NCI-H510A (cell line): ENCODE measurements at regions not wholly inside any gene's neighbourhood (a gene's known extent, or its start where the extent isn't known, plus 50 kb on each side); places are given as distances from the start of the nearest gene placed in this dataset.

Source experiments
- DNase-seq: peaks from one replicate; lab custom pipeline; 2025; lab: John Stamatoyannopoulos, UW

- no peak for DNase-seq
Observed at GRCh38 chr21:24894324-24894723, 713.0 kb downstream of the MRPL39 start.

GRCh38 chr21:24890021-24890420 lies 717.3 kb downstream of the MRPL39 start:
- no peak for DNase-seq

GRCh38 chr21:24881506-24881905 lies 725.8 kb downstream of the MRPL39 start:
- no peak for DNase-seq

- no peak for DNase-seq
Observed at GRCh38 chr21:24870633-24871032, 736.6 kb downstream of the MRPL39 start.

GRCh38 chr21:24869862-24870261 lies 737.4 kb downstream of the MRPL39 start:
- DNase-seq: no peak

- DNase-seq: no peak
Observed at GRCh38 chr21:24868117-24868516, 739.2 kb downstream of the MRPL39 start.

- no peak for DNase-seq
Observed at GRCh38 chr21:24861471-24861870, 745.8 kb downstream of the MRPL39 start.

GRCh38 chr21:24856326-24856725 lies 751.0 kb downstream of the MRPL39 start:
- no peak for DNase-seq

GRCh38 chr21:24852610-24853195 lies 754.6 kb downstream of the MRPL39 start:
- DNase-seq: no peak

GRCh38 chr21:24850121-24850520 lies 757.2 kb downstream of the MRPL39 start:
- no peak for DNase-seq

GRCh38 chr21:24844671-24845070 lies 762.6 kb downstream of the MRPL39 start:
- DNase-seq: no peak

GRCh38 chr21:24840287-24840686 lies 767.0 kb downstream of the MRPL39 start:
- DNase-seq: no peak

GRCh38 chr21:24832961-24833360 lies 774.3 kb downstream of the MRPL39 start:
- no peak for DNase-seq

- DNase-seq: no peak
Observed at GRCh38 chr21:24829397-24829796, 777.9 kb downstream of the MRPL39 start.

- DNase-seq: no peak
Observed at GRCh38 chr21:24826822-24827221, 780.5 kb downstream of the MRPL39 start.

GRCh38 chr21:24825348-24825747 lies 781.9 kb downstream of the MRPL39 start:
- DNase-seq: no peak

GRCh38 chr21:24824209-24824608 lies 783.1 kb downstream of the MRPL39 start:
- no peak for DNase-seq

GRCh38 chr21:24823247-24823646 lies 784.0 kb downstream of the MRPL39 start:
- no peak for DNase-seq

- DNase-seq: no peak
Observed at GRCh38 chr21:24785033-24785432, 822.2 kb downstream of the MRPL39 start.

GRCh38 chr21:24781146-24781545 lies 826.1 kb downstream of the MRPL39 start:
- DNase-seq: no peak

- no peak for DNase-seq
Observed at GRCh38 chr21:24759348-24760075, 847.8 kb downstream of the MRPL39 start.

- DNase-seq: no peak
Observed at GRCh38 chr21:24738063-24738462, 869.2 kb downstream of the MRPL39 start.

GRCh38 chr21:24737296-24737850 lies 869.9 kb downstream of the MRPL39 start:
- DNase-seq: no peak

- DNase-seq: no peak
Observed at GRCh38 chr21:24730661-24731060, 876.6 kb downstream of the MRPL39 start.
